ENCODE measurements at regions not wholly inside any gene's neighbourhood (a gene's known extent, or its start where the extent isn't known, plus 50 kb on each side); places are given as distances from the start of the nearest gene placed in this dataset.

- Histone ChIP-seq H2BK20ac (ENCODE audit: low read depth, low read length, poor library complexity, severe bottlenecking) (no peak overlapping the region), H2AK5ac (ENCODE audit: insufficient read length, low read length) (no peak overlapping the region), H3K56ac (ENCODE audit: insufficient read length, low read depth, low read length) (no peak overlapping the region), H3T11ph (ENCODE audit: low read length) (no peak overlapping the region), H3K23me2 (ENCODE audit: insufficient read length, low read depth, low read length, poor library complexity, severe bottlenecking) (no peaks in the 10 kb centered on the region), H2AFZ (ENCODE audit: low read length) (no peak overlapping the region), H2BK12ac (ENCODE audit: insufficient read length, low read depth, low read length) (no peak overlapping the region), H4K5ac (ENCODE audit: insufficient read length, low read depth, low read length) (no peak overlapping the region), H3K4me1 (ENCODE audit: insufficient read depth, low read length) (peaks cover 2% of the 10 kb centered on the region; the same call in 1 of the 2 replicates), H2BK15ac (ENCODE audit: low read depth, low read length) (no peak overlapping the region), H2BK120ac (ENCODE audit: low read depth, low read length, poor library complexity, severe bottlenecking) (no peak overlapping the region), H3K4me2 (ENCODE audit: insufficient read depth, insufficient read length, low read length) (no peak overlapping the region), H3K18ac (ENCODE audit: insufficient read length, low read depth, low read length) (no peak overlapping the region), H4K20me1 (ENCODE audit: control insufficient read depth, insufficient read depth, insufficient read length) (no peaks in the 10 kb centered on the region), H3K23ac (ENCODE audit: insufficient read length, low read depth, low read length) (no peak overlapping the region), H3K4ac (ENCODE audit: low read depth, low read length) (no peak overlapping the region), H4K8ac (replicated peaks; ENCODE audit: insufficient read length, low read depth, low read length) (no peak overlapping the region), H3K79me2 (ENCODE audit: insufficient read depth, low read length) (no peaks in the 10 kb centered on the region), H2BK5ac (ENCODE audit: insufficient read length, low read length) (no peak overlapping the region), H3K27me3 (ENCODE audit: insufficient read depth, low read length) (no peaks in the 10 kb centered on the region), H3K27ac (ENCODE audit: insufficient read length, low read depth, low read length) (no peak overlapping the region), H3K9me3 (ENCODE audit: control insufficient read depth, low read depth, low read length) (no peaks in the 10 kb centered on the region), H3K14ac (ENCODE audit: insufficient read depth, low read length) (no peak overlapping the region), H3K79me1 (ENCODE audit: insufficient read depth, low read depth, low read length, poor library complexity, severe bottlenecking) (no peaks in the 10 kb centered on the region), H3K9ac (ENCODE audit: extremely low read depth, insufficient read length, low read length) (no peak overlapping the region), H4K91ac (ENCODE audit: insufficient read length, low read depth, low read length) (no peak overlapping the region)
- Mint-ChIP-seq H3K27ac (no peak overlapping the region), H3K4me1 (peaks cover 20 to 25% of the 10 kb centered on the region in 2 experiments), H3K36me3 (ENCODE audit: insufficient read depth in 1 of 3, low read depth in 3 of 3) (peaks cover 0 to 4% (median 0%) of the 10 kb centered on the region in 3 experiments; a peak in 1 of 7 replicates), H3K9me3 (no peaks in the 10 kb centered on the region; a peak in 1 of 5 replicates), H3K27me3 (ENCODE audit: low read depth) (no peaks in the 10 kb centered on the region; the same call in 1 of the 2 replicates), H3K4me3 (no peak overlapping the region)
- DNase-seq: no peak
- TF ChIP-seq CTCF (conservative IDR thresholded peaks at IDR 0.05): no peak
- WGBS (ENCODE audit: extremely low coverage, insufficient read length, low lambda C conversion rate): no CpG with 5 or more reads among the region's 2 CpGs
These were observed 77.9 kb upstream of the PIK3R1 start for GRCh38 chr5:68137511-68138140.
